Erythroblast (primary cell): ENCODE measurements at regions not wholly inside any gene's neighbourhood (a gene's known extent, or its start where the extent isn't known, plus 50 kb on each side); places are given as distances from the start of the nearest gene placed in this dataset.

ENCODE experiments used
- GATA1 ChIP-seq: IDR thresholded peaks from 2 replicates; pipeline ENCODE4 v1.6.1; 2011; ENCODE audit warnings: low read depth, mild to moderate bottlenecking, control low read depth, low read length, moderate library complexity
- POLR2A ChIP-seq: IDR thresholded peaks from 2 replicates; pipeline ENCODE4 v1.6.1; 2011; ENCODE audit warnings: mild to moderate bottlenecking, low read length

DNA sequence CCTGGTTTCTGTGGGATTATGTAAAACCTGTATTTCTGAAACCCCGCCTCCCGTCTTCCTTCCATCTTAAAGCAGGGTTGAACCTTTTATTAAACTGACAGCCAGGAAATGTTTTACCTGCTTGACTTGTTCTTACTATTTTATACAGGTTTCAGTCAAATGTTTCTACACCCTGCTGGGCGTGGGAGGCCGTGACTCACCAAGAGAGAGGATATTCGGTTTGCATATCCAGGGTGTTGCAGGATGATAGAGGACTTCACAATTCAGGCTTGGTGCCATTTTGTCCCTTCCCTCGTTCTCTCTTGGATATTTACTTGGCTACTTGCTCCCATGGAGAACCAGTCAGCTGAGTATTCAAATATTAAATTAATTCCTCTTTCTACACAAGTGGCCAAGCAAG is 69.7 kb downstream of the ARF6 start:
- TF ChIP-seq POLR2A (no peak), GATA1 (no peak)
